PC-3 (cell line): ENCODE measurements at regions not wholly inside any gene's neighbourhood (a gene's known extent, or its start where the extent isn't known, plus 50 kb on each side); places are given as distances from the start of the nearest gene placed in this dataset.

Experiments used
- ATAC-seq: fragments of 200-7000 bp; cut with Tn5 transposase; 2 replicates; pipeline ENCODE4 v1.9.1; 2020; ENCODE audit warnings: mild to moderate bottlenecking, moderate library complexity
- BruUV-seq: library from RNA; stranded (reverse); fragments of 400-500 nt; replicated peaks from 2 replicates; lab custom pipeline; 2021; lab: Mats Ljungman, UMichigan
- CTCF ChIA-PET: fragments of 300-600 bp; sonication (Branson Sonifier 250); formaldehyde crosslinking; loops from one replicate; lab custom pipeline; 2022; ENCODE audit warnings: antibody characterized with exemption; lab: Charles Lee
- POLR2A ChIA-PET: fragments of 300-600 bp; sonication (Branson Sonifier 250); formaldehyde crosslinking; loops from one replicate; lab custom pipeline; 2022; ENCODE audit warnings: antibody characterized with exemption; ENCODE audit not compliant: unreplicated experiment; lab: Charles Lee
- DNase-seq: peaks from one replicate; pipeline ENCODE4 v3.0.0-alpha.2; 2015
- H2AFZ ChIP-seq: fragments of 300-600 bp; sonication (generic); 2 replicates; pipeline ENCODE4 v1.6.0; 2016; ENCODE audit warnings: antibody characterized with exemption, low read length
- H3F3A ChIP-seq: fragments of 300-600 bp; sonication (generic); one replicate; pipeline ENCODE4 v1.6.0; 2017; ENCODE audit warnings: antibody characterized with exemption, low read length, control low read depth, mild to moderate bottlenecking; ENCODE audit not compliant: unreplicated experiment
- H3K27ac ChIP-seq: fragments of 300-600 bp; sonication (generic); 2 replicates; pipeline ENCODE4 v1.5.1; 2016; ENCODE audit warnings: mild to moderate bottlenecking, low read length
- H3K27me3 ChIP-seq: fragments of 300-600 bp; sonication (generic); 2 replicates; pipeline ENCODE4 v1.6.1; 2016; ENCODE audit warnings: low read length, mixed read lengths
- H3K36me3 ChIP-seq: fragments of 300-600 bp; sonication (generic); 2 replicates; pipeline ENCODE4 v1.6.1; 2016; ENCODE audit warnings: low read depth, mixed run types, low read length, mixed read lengths
- H3K4me1 ChIP-seq: fragments of 300-600 bp; sonication (generic); 2 replicates; pipeline ENCODE4 v1.5.1; 2016; ENCODE audit warnings: low read length; ENCODE audit not compliant: insufficient read depth
- H3K4me2 ChIP-seq: fragments of 300-600 bp; sonication (generic); 2 replicates; pipeline ENCODE4 v1.6.0; 2016; ENCODE audit warnings: low read length
- H3K4me3 ChIP-seq: fragments of 300-600 bp; sonication (generic); 2 replicates; pipeline ENCODE4 v1.5.1; 2016; ENCODE audit warnings: mild to moderate bottlenecking, low read length, mixed read lengths
- H3K79me2 ChIP-seq: fragments of 300-600 bp; sonication (generic); 2 replicates; pipeline ENCODE4 v1.6.1; 2017; ENCODE audit warnings: low read length, mixed read lengths
- H3K9ac ChIP-seq: fragments of 300-600 bp; sonication (generic); 2 replicates; pipeline ENCODE4 v1.6.0; 2016; ENCODE audit warnings: mild to moderate bottlenecking, low read length
- H3K9me2 ChIP-seq: fragments of 300-600 bp; sonication (generic); replicated peaks from 2 replicates; pipeline ENCODE4 v1.6.1; 2016; ENCODE audit warnings: mixed run types, low read length, mixed read lengths
- H3K9me3 ChIP-seq: fragments of 300-600 bp; sonication (generic); 2 replicates; pipeline ENCODE4 v1.6.1; 2016; ENCODE audit warnings: low read length, mixed read lengths
- H4K20me1 ChIP-seq: fragments of 300-600 bp; sonication (generic); 2 replicates; pipeline ENCODE4 v1.6.1; 2016; ENCODE audit warnings: low read length, mixed read lengths
- EZH2 ChIP-seq: fragments of 300-600 bp; sonication (generic); IDR thresholded peaks from one replicate; pipeline ENCODE4 v1.6.1; 2017; ENCODE audit warnings: antibody characterized with exemption, mild to moderate bottlenecking, low read length; ENCODE audit not compliant: unreplicated experiment
- EZH2phosphoT487 ChIP-seq: fragments of 300-600 bp; sonication (generic); IDR thresholded peaks from 2 replicates; pipeline ENCODE4 v1.6.1; 2018; ENCODE audit warnings: mild to moderate bottlenecking, antibody characterized with exemption, low read length, borderline replicate concordance
- intact Hi-C: fragments of 100-400 bp; cut with micrococcal nuclease; formaldehyde crosslinking; loops from 2 replicates; pipeline ENCODE4 v1.9.0; 2023
- TF ChIP-seq, protein P1 (sequence below): fragments of 300-600 bp; sonication (generic); conservative IDR thresholded peaks from 2 replicates; pipeline ENCODE4 v1.5.1; 2017; ENCODE audit warnings: antibody characterized with exemption, low read depth, mild to moderate bottlenecking, low read length

DNA sequence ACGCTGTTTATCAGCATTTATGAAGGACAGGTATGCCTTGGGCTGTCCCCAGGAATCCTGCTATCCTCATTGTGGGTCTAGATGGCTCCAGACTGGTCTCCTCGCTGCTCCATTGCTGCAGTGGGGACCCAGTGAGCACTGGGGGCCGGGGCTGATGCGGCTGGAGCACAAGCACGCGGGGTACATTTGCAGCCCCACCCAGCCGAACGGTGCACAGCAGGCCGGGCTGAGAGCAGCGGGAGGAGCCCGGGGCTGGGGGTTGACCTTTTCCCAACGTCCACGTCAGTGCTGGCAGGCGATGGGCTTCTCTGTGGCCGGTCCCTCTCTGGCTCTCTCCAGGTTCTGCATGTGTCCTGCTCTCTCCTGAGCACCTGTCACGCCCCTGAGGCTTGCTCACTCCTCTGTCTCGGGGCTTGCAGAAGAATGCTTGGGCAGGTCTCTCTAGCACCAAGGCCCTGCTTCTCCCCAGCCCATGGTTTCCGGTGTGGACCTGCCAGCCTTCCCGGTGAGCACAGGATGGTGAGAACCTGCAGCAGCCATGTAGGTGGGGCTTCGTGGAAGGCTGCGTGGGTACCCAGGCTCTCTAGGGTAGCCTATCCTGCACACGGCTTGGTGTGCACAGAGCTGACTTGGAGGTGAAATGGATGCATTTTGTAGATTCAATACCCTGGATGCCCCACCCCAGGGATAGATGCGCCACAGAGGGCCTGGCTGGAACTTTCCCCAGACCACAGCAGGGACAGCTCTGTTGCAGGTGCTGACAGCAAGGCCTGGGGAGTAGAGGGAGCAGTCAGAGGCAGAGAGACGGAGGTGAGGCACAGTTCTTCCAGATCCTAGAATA lies 89.1 kb upstream of the ADRA2C start:
- intact Hi-C loops = no loop called here
- no peak overlapping the region for H3K4me3 ChIP-seq
- H4K20me1 ChIP-seq = no peaks in the 10 kb centered on the region
- BruUV-seq = no TSS peak
- no peaks in the 10 kb centered on the region for H3F3A ChIP-seq
- no peaks in the 10 kb centered on the region for H3K9me3 ChIP-seq
- H3K27me3 ChIP-seq = 0 out of 2 replicates have a peak, but pooled peaks cover 5% of the 10 kb centered on the region
- H3K27ac ChIP-seq = no peak overlapping the region
- ATAC-seq = no peak
- ChIA-PET CTCF (no interaction called here), POLR2A (no interaction called here)
- no peaks in the 10 kb centered on the region for H3K36me3 ChIP-seq
- TF ChIP-seq EZH2 (no peak), EZH2phosphoT487 (no peak)
- TF ChIP-seq, protein P1, sequence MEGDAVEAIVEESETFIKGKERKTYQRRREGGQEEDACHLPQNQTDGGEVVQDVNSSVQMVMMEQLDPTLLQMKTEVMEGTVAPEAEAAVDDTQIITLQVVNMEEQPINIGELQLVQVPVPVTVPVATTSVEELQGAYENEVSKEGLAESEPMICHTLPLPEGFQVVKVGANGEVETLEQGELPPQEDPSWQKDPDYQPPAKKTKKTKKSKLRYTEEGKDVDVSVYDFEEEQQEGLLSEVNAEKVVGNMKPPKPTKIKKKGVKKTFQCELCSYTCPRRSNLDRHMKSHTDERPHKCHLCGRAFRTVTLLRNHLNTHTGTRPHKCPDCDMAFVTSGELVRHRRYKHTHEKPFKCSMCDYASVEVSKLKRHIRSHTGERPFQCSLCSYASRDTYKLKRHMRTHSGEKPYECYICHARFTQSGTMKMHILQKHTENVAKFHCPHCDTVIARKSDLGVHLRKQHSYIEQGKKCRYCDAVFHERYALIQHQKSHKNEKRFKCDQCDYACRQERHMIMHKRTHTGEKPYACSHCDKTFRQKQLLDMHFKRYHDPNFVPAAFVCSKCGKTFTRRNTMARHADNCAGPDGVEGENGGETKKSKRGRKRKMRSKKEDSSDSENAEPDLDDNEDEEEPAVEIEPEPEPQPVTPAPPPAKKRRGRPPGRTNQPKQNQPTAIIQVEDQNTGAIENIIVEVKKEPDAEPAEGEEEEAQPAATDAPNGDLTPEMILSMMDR = no peak
- no peaks in the 10 kb centered on the region for H3K79me2 ChIP-seq
- H3K4me2 ChIP-seq = no peak overlapping the region
- H3K9ac ChIP-seq = no peak overlapping the region
- no peak overlapping the region for H2AFZ ChIP-seq
- no peaks in the 10 kb centered on the region for H3K9me2 ChIP-seq
- peaks cover 3% of the 10 kb centered on the region for H3K4me1 ChIP-seq
- no peak for DNase-seq

DNA sequence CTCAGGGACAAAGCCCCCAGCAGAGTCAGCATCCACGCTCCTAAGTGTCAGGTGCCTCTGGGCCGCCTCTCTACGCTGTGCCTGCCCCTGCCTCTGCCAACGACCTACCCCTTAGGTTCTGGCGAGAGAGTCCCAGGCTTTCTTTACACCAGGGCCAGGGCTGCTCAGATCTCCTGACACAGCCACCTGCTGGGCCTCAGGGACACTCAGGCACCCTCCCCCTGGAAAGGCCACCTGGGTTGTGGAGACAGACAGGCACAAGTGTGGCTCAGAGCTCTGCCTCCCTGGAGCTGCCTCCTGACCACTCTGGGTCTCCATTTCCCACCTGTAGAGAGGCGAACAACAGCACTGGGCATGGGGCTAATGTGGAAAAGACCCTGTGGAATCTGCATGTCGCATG lies 90.0 kb upstream of the ADRA2C start:
- Histone ChIP-seq H3K9ac (no peak overlapping the region), H4K20me1 (0 out of 2 replicates have a peak, but pooled peaks cover 4% of the 10 kb centered on the region), H3F3A (no peaks in the 10 kb centered on the region), H3K36me3 (no peaks in the 10 kb centered on the region), H3K9me2 (no peaks in the 10 kb centered on the region), H3K27ac (no peak overlapping the region), H3K79me2 (no peaks in the 10 kb centered on the region), H3K4me1 (peaks cover 12% of the 10 kb centered on the region), H2AFZ (no peak overlapping the region), H3K27me3 (0 out of 2 replicates have a peak, but pooled peaks cover 5% of the 10 kb centered on the region), H3K9me3 (no peaks in the 10 kb centered on the region), H3K4me3 (no peak overlapping the region), H3K4me2 (no peak overlapping the region)
- BruUV-seq = no TSS peak
- DNase-seq = no peak
- POLR2A ChIA-PET = no interaction called here
- ATAC-seq = no peak
- intact Hi-C loops = no loop called here
- CTCF ChIA-PET = no interaction called here
- no peak for TF ChIP-seq EZH2
- TF ChIP-seq, protein P1 = no peak
- no peak for TF ChIP-seq EZH2phosphoT487
